Activated CD4-positive, alpha-beta T cell treated with anti-CD3 and anti-CD28 coated beads, Interleukin-10, Interleukin-2, amounts not matched to agents 100 ng/mL and 50 ng/mL, durations not matched to agents 16 hours and 8 hours (primary cell): ENCODE measurements at regions not wholly inside any gene's neighbourhood (a gene's known extent, or its start where the extent isn't known, plus 50 kb on each side); places are given as distances from the start of the nearest gene placed in this dataset.

Source experiments
- DNase-seq: peaks from one replicate; pipeline ENCODE4 v3.0.0-alpha.2; 2020

DNA sequence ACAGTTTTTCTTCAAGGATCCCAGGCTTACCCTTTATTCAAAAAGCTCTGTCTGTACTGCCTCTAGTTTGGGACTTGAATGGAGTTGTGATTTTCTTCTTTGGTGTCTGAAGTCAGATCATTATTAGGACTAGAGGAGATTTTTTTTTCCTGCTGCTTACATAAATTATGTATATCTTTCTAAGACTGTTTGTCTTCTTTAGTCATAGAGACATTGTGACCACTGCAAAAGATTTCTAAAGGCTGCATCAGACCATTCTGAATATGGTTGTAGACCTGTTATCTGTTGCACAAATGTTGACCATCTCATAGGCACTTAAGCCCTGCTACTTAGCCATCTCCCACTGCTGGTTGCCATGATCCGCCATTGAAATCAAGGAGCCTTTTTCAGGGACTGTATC is 238.5 kb upstream of the SMARCA2 start:
- no peak for DNase-seq

DNA sequence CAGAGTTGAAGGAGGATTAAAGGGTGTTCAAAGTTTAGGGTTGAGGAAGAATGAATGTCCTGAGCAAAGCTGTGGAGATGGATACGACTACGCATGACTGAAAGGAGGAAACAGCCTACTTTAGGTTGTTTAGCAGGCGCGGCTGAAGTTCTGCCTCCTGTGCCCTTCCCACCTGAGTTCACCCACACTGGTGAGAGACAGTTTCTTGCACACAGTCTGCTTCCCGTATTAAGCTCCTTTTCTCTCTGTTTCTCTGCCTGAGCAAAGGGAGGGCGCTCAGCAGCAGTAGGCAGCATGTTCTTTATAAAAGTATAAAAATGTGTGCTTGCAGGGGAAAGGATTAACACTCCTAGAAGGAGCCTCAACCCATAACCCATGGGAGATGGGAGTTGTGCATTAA is 224.0 kb upstream of the SMARCA2 start:
- no peak for DNase-seq

DNA sequence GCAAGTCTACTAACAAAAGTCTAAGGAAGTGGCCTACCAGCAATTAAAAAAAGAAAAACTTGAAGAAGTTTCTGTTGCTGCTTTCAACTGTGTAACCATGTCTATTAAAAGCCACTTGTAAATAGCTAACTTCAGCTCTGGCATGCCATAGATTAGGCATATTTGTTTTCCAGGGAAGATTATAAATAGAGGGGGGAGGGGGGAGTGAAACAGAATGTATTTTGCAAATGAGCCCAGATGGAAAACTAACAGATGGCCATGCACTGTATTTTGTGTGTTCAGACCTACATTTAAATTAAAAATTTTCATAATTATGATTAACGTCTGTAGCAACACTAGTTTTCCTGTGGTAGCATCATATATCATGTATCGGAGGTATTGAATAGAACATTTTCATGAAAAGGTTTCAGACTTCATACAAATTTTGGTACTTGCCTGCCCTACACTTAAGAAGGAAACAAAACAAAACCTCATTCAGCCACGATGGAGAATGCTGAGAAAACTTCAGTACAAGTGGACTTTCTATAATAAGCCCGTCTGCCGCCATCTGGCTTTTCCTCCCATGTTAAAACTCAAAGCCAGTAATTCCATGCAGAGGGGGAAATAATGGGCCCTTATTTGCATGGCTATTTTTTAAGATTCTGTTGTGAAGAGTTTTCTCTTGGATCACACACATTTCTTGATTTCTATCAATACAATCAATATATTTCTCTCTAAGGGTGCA is 220.4 kb upstream of the SMARCA2 start:
- no peak for DNase-seq

DNA sequence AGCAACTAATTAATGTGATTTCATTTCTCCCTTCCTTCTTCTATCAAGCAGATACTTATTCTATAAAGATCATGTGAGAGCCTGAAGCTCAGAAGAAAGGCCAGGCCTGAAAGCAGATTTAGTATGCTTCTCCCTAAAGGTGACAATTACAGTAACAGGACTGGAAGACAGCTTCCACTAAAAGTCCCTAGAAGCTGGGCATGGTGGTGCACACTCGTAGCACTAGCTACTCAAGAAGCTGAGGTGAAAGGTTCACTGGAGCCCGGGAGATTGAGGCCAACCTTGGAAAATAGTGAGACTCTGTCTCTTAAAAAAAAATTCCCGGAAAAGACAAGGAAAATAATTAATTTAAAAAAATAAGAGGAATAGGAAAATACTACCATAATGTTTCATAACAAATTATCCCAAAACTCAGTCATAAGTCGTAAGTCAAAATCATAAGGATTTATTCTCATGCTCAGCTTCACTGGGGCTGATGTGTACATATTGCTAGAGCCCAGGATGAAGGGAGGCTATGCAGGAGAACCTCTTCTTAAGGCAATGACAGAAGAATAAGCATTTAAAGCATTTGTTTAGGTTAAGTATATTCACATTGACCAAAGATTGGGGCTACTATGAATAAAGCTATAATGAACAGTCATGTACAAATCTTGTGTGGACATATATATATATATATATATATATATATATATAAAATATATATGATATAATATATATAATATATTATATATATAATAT is 210.8 kb upstream of the SMARCA2 start:
- DNase-seq: no peak

DNA sequence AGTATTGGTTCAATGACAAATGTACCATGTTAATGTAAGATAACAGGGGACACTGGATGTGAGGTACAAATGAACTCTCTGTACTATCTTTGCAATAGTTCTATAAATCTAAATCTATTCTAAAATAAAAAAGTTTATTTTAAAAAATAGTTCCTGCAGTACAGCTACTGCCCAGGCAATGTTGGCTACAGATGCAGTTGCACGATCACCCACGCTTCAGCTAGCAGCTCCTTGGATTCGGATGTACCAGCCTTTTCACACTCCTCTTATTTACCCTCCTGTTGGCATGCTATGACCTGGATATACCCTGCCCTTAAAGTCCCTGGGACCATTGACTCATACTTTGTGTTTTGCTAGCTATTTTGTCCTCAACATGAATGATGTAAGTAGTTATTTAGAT is 185.4 kb upstream of the SMARCA2 start:
- no peak for DNase-seq

DNA sequence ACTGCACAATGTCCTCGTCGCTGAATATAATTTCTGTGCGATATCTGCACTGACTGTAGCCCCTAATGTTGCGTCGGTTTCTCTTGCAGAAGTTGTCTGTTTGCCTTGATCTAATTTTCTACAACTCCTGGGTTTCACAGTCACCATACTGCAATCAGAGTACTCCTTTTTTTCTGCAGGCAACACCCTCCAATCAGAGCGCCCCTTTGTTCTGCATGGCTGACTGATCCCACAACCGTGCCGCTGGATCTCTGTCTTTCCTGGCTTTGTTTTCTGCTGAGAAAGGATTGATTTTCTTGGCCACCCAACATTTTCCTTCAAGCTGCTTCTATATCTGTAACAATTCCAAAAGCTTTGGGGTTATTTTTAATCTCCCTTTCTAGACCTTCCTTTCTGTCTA is 182.2 kb upstream of the SMARCA2 start:
- no peak for DNase-seq

DNA sequence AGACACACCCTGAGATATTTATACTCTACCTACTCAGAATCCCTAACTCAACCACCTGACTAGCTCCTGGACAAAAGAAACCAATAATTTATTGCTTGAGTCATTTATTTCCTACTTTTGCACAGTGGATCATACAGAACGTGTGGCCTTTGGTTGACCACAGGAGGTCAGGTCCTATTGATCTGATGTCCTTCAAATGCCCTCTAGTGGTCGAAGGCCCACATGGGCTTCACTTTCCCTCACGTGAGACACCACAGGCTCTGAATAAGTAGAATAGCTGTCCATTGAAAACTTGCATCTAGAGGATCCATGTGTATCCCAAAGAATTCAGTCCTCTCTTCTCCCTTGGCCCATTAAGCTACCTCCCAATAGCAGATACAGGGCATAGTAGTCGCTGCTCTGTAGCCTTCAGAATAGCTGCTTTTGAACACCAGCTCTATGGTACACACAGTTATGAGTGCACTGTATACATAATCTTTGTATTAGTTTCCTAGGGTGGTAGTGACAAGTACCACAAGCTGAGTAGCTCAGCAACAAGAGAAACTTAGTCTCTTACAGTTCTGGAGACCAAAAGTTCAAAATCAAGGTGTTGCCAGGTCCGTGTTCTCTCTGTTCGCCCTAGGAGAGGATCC is 177.6 kb upstream of the SMARCA2 start:
- DNase-seq: peak; percentile 37

DNA sequence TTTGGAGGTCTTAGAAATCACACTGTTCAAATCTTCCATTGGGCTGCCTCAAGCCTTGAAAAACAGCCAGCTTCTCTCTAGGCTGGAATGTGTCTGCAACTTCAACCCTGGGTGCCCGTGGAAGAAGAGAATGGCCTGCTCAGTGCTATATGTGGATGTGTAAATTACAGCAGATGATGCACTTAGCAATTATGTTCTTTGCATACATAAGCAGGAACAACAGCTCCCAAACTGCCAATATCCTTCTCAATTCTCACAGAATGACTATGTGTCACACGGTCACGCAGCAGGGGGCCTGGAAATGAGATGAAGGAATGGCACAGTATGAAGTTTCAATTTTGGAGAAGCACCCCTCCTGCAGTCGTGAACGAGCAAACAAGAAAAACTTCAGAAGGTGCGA is 175.2 kb upstream of the SMARCA2 start:
- DNase-seq: no peak

DNA sequence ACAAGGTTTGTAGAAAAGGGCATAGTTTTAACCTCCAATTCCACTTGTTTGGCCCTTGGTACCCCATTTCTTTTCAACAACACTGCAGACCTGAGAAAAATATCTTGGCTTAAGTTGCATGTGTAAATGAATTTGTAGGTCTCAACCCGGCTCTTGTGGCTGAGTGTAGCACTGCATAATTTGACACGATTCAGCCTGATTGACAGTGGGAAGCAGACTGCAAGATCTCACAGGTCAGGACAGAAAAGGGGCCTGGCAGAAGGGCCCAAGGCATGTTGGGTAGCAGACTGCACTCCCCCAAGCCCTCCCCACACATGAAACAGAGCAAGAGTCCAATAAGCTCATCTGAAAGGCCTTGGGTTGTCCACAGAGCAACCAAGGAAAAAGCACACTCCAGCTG is 169.7 kb upstream of the SMARCA2 start:
- no peak for DNase-seq

DNA sequence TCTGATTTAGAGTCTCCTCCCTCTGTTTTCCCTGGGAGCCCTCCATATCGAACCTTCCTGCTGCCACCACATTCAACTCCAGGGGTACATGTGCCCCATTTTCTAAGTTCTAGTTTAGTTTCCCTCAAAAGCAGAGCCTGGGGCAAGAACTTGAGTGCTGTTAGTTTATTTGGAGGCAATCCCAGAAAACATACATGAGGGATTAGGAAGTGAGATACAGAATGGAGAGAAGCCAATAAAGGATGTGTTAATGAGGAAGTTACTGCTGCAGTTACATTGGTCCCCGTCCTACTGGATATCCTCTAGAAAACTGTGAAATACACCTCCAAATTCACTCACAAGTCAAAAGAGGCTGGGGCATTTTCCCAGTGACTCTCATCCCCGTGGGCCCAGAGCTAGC is 159.4 kb upstream of the SMARCA2 start:
- DNase-seq: no peak

DNA sequence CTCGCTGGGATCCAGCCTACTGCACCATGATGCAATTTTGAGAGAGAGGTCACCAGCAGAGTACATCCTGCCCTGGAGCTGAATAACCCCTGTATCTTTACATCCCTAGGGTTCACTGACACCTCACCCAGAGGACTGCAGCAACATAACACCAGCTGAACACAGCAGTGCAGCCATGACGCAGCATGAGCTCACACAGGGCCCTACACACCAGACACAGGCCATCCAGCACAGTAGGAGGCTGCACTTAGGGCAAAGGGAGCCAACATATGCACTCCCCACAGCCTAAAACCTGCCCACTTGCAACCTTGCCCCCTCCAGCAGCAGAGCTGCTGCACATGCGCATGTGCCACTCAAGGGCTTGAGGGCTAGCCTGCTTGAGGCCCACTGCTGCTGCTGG is 157.3 kb upstream of the SMARCA2 start:
- no peak for DNase-seq

DNA sequence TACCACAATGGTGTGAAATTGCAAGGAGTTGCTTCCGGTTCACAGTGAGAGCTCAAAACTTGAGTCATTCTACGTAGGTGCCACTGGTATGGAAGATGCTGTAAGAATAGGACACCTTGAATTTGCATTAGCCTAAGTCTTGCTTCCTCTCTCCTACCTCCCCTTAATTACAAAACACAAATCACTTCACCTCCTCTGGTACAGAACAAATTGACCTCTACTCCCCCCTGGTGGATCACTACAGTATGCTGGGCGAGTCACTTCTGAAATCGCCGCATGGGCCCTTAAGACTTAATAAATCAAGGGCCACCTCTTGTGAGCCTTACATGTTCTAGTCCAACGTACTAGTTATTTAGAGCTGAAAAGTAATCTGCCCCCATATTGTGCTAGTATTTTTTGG is 145.3 kb upstream of the SMARCA2 start:
- peak; percentile 67 for DNase-seq

DNA sequence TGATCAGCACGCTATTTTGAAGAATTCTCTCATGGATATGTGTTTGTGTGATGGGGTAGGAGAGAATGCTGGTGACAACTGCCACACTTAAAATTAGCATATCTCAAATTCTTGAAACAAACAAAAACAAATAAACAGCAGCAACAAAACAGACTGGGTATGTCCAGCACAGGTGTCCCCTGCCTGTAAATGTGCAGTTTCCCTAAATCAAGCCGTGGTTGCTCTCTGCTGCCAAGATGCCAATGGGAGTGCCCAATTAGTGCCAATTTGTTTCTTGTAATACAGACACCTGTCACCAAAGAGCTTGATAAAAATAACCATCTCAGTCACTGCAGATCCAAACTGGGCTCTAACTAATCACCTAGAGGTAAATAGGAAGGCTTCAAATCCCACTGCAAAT is 144.2 kb upstream of the SMARCA2 start:
- DNase-seq: no peak

DNA sequence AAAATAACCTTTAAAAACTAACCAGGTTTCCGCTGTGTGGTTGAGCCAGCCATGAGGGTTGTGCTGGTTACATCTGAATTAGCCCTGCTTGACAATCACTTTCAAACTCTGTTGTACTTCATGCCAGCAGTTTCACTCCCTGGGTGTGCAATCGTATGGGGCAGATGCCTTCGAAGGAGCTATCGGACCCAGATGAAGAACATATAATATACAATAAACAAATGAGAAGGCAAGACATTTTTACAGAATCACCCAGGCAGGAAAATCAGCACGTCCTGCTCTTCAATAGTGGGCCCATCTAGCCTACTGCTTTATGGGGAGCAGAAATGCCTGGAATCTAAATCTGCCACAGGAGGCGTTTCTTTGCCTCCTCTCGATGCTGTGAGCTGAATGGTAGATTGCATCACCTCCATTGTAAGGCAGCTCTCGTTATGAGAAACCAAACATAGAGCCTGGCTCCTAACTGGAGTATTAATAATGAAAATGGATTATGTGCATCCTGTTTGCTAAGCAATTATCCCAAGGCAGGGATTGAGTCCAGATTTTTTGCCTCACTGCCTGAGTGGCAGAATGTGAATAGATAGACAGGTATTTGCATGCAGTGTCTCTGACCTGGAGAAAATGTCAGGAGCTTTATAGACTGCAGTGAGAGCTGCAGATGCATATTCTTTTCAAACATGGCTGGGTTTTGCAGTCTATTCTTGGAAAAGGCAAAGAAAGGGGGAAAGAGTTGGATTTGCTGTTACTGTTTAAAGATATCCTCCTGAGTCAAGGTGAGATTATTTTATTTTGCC is 143.3 kb upstream of the SMARCA2 start:
- DNase-seq: peak; percentile 62

DNA sequence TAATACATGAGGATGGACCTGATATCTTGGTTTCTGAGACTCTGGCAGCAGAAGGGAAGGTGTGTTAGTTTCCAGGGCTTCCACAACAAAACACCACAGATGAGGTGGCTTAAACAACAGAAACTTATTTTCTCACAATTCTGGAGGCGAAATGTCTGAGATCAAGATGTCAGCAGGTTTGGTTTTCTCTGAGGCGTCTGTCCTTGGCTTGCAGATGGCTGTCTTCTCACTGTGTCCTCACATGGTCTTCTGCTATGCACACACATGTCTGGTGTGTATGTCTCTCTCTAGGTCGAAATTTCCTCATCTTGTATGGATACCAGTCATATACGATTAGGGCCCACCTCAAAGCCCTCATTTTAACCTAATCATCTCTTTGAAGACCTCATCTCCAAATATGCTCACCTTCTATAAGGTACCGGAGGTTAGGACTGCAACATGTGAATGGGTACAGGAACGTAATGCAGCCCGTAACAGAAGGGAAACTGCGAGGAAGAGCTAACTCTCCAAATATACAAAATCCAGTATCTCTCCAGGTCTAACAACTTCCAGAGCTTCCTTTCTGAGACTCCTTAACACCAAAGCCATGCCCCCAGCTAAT is 139.8 kb upstream of the SMARCA2 start:
- DNase-seq: peak; percentile 35

DNA sequence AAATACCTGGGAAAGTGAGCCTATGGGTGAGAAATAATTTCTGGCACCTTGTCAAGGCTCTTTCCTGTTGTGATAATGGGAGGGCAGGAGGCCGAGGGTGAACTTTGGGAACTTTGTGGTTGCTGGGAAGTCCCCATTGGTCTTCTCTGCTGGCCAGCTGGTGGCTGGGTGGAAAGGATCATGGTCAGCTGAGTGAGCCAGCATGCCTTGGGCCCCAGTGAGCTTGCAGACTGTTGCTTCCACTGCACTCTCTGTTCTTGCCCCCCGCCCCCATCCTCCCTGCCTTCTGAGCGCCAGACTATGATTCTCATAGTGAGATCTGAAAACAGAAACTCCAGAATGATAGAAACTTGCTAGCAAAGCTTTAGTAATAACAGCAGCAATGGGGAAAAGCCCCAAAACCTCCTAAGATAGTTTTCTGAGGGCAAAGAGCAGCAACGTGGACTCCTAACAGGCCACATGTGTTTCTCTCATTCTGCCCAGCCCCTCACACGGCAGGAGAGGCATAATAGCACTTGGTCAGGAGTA is 139.2 kb upstream of the SMARCA2 start:
- DNase-seq: peak; percentile 90

DNA sequence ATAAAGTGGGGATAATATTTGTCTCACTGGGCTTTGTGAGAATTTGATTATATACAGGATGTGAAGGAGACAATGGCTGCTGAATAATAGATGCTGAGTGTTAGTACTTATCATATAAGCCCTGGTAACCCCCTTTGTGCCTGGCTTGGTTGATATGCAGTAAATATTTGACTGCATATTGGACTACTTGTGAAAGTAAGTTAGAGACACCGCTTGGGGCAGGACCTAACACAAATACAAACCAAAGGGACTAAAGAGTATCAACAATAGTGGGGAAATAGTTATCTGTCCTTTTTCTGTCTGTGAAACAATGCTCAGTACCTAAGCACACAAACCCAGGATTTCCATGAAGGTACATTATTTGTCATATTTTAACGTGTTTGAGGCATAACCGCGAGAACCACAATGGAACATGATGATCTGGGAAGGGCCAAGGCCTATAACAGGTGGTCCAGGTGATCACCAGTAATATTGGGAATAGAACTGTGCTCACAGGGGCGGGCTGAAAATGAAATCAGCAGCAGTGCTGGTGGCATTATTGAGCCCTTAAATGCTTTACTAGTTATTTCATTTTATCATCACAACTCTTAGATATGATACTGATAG is 138.2 kb upstream of the SMARCA2 start:
- peak; percentile 62 for DNase-seq

DNA sequence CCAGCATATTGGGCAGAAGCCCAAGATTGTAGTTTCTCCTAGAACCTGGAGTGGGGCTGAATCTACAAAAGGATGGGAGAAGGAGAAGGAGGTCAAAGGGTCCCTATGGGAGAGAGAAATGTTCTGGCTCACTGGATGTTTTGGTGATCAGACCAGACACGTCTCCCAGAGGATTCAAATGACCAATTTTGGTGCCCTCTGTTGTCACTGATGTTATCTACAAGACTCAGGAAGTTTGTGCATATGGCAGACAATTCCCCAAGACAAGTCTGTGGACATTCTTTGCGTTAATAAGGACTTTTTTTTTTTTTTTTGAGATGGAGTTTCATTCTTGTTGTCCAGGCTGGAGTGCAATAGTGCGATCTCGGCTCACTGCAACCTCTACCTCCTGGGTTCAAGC is 137.2 kb upstream of the SMARCA2 start:
- no peak for DNase-seq

DNA sequence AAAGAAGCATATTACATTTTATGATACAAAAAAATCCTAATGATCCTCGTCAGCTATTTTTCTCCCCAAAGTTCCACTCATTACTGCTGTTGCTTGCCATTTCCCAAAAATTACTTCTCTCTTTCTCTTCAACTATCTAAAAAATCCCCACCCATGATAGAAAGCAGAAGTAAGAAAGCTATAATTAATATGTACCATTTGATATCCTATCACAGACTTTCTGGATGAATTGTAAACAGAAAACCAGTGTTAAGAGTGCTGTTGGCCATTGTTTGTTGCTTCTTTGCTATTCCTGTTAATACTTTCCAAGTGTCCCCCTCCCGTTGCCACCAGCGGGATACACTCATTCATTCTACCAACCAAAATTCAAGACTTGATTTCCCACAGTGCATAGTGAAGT is 136.3 kb upstream of the SMARCA2 start:
- no peak for DNase-seq

DNA sequence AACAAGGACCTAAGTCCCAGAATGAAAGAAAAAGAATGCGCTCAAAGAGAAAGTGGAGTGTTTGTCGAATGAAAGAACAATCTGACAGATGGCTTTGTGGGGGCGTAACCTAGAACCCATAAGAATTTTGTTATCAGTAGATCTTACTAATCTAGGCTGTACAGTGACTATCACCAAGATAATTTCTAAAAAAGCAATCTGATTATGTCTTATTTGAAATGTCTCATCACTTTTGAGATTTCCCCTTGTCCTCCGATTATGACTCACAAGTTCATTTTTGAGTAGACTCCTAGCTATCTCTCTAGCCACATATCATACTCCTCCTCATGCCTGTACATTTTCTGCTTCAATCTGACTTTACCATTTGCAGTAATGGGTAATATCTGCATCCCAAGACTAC is 135.6 kb upstream of the SMARCA2 start:
- peak; percentile 91 for DNase-seq

DNA sequence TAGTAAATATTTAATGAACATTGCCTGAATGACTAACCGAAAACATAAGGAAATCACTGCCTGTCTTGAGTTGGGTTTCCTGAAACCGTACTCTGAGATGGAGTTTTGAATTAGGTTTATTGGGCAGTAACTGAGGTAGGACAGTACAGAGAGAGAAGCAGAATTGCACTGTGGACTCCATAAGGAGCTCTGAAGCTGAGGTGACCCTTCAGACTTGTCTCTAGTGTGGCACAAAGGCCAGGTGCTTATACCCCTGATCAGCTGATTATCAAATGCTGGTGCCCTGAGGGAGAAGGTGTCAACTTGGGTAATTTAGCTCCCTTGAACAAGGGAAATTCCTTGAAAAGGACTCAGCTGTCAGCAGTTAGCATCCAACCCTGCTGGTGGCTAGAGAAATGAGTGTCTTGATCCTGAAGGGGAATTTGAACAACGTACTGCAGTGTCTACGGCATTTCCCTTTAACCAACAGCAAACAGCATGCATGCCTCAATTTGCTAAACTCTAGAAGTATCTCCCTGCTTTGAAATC is 135.0 kb upstream of the SMARCA2 start:
- peak; percentile 70 for DNase-seq

DNA sequence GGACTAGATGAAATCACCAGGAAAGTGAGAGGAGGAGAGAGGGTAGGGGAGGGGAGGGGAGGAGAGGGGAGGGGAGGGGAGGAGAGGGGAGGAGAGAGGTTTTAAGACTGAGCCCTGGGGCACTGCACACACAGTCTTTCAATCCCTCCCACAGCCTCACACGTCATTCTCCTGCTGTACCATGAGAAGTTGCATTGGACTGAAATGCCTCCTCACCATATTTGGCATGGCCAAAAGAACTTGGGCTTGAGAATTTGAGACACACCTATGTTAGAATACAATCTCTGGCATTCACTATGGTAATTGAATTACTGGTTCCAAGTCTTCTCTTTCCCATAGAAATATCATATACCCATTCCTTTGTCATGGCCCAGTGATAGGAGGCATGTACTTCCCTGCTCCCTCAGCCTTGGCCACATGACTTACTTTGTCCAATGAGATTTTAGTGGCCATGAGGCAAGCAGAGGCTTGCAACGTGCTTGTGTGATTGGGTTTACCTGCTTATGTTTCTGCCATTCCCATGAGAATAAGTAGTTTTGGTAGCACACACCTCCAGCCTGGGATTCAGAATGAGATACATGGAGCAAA is 133.3 kb upstream of the SMARCA2 start:
- DNase-seq: no peak
